IMR-90 (cell line): ENCODE measurements at regions not wholly inside any gene's neighbourhood (a gene's known extent, or its start where the extent isn't known, plus 50 kb on each side); places are given as distances from the start of the nearest gene placed in this dataset.
"Not testable (repeated sequence)": the region's sequence is repeated elsewhere in the genome, so short reads cannot be mapped to it uniquely, and the experiment has no call there.

Source experiments
- ATAC-seq: fragments of 200-7000 bp; cut with Tn5 transposase; 2 replicates; pipeline ENCODE4 v1.9.1; 2020; ENCODE audit warnings: low read depth, mild to moderate bottlenecking, moderate library complexity
- BruUV-seq: library from RNA; stranded (reverse); fragments of 400-500 nt; replicated peaks from 2 replicates; lab custom pipeline; 2021; lab: Mats Ljungman, UMichigan
- CTCF ChIA-PET: fragments of 300-600 bp; formaldehyde crosslinking; extraction: SDS; loops from one replicate; lab custom pipeline; 2021; ENCODE audit warnings: antibody characterized with exemption; lab: Yijun Ruan, JAX
- POLR2A ChIA-PET: fragments of 300-600 bp; sonication (Branson Sonifier 250); formaldehyde crosslinking; loops from one replicate; lab custom pipeline; 2022; ENCODE audit warnings: antibody characterized with exemption; ENCODE audit not compliant: unreplicated experiment; lab: Charles Lee
- DNase-seq: peaks from one replicate; pipeline ENCODE4 v3.0.0; 2013
- H2AFZ ChIP-seq: replicated peaks from 2 replicates; pipeline ENCODE3; 2013; ENCODE audit warnings: low read length, mild to moderate bottlenecking; ENCODE audit not compliant: poor library complexity
- H2AK5ac ChIP-seq: 2 replicates; pipeline ENCODE4 v1.6.1; 2013; ENCODE audit warnings: low read depth, low read length, inconsistent platforms
- H2AK9ac ChIP-seq: replicated peaks from 2 replicates; pipeline ENCODE3; 2013; ENCODE audit warnings: mild to moderate bottlenecking, low read depth, low read length, moderate library complexity; ENCODE audit not compliant: poor library complexity
- H2BK120ac ChIP-seq: 2 replicates; pipeline ENCODE4 v1.6.1; 2013; ENCODE audit warnings: low read depth, low read length, inconsistent platforms
- H2BK15ac ChIP-seq: 3 replicates; pipeline ENCODE4 v1.6.1; 2013; ENCODE audit warnings: low read depth, low read length, inconsistent platforms
- H2BK20ac ChIP-seq: 2 replicates; pipeline ENCODE4 v1.6.1; 2013; ENCODE audit warnings: low read depth, mild to moderate bottlenecking, inconsistent platforms, low read length, moderate library complexity
- H2BK5ac ChIP-seq: 2 replicates; pipeline ENCODE4 v1.6.1; 2013; ENCODE audit warnings: mild to moderate bottlenecking, low read depth, low read length, inconsistent platforms; ENCODE audit not compliant: poor library complexity, severe bottlenecking
- H3K14ac ChIP-seq: replicated peaks from 2 replicates; pipeline ENCODE4 v1.6.1; 2013; ENCODE audit warnings: low read depth, low read length, inconsistent platforms
- H3K18ac ChIP-seq: 2 replicates; pipeline ENCODE4 v1.6.1; 2013; ENCODE audit warnings: low read depth, low read length, control low read depth
- H3K23ac ChIP-seq: 2 replicates; pipeline ENCODE4 v1.6.1; 2013; ENCODE audit warnings: low read depth, low read length, inconsistent platforms
- H3K27ac ChIP-seq: 2 replicates; pipeline ENCODE4 v1.5.1; 2013; ENCODE audit warnings: mild to moderate bottlenecking, control low read depth, low read length; ENCODE audit not compliant: insufficient read depth
- H3K27me3 ChIP-seq: 2 replicates; pipeline ENCODE4 v1.6.1; 2013; ENCODE audit warnings: low read length; ENCODE audit not compliant: control insufficient read depth, insufficient read depth
- H3K36me3 ChIP-seq: 2 replicates; pipeline ENCODE4 v1.6.1; 2013; ENCODE audit warnings: low read length, mixed read lengths; ENCODE audit not compliant: control insufficient read depth, insufficient read depth
- H3K4ac ChIP-seq: 2 replicates; pipeline ENCODE4 v1.6.1; 2013; ENCODE audit warnings: low read depth, low read length, inconsistent platforms
- H3K4me1 ChIP-seq: 2 replicates; pipeline ENCODE4 v1.6.1; 2013; ENCODE audit warnings: low read length, mixed read lengths; ENCODE audit not compliant: control insufficient read depth, insufficient read depth
- H3K4me2 ChIP-seq: 2 replicates; pipeline ENCODE4 v1.6.1; 2013; ENCODE audit warnings: low read depth, mild to moderate bottlenecking, control low read depth, low read length, moderate library complexity
- H3K4me3 ChIP-seq: 2 replicates; pipeline ENCODE4 v1.5.1; 2013; ENCODE audit warnings: low read depth, mild to moderate bottlenecking, control low read depth, low read length, moderate library complexity; ENCODE audit not compliant: insufficient read depth
- H3K56ac ChIP-seq: 2 replicates; pipeline ENCODE4 v1.6.1; 2013; ENCODE audit warnings: low read length, inconsistent platforms; ENCODE audit not compliant: insufficient read depth; ENCODE audit errors: extremely low read depth
- H3K79me1 ChIP-seq, 2 experiments: 2 replicates each; pipeline ENCODE4 v1.6.1; 2013; ENCODE audit warnings: low read length in 2 of 2, inconsistent platforms in 1 of 2, low read depth in 1 of 2
- H3K9ac ChIP-seq: 2 replicates; pipeline ENCODE4 v1.6.1; 2013; ENCODE audit warnings: low read depth, low read length, control low read depth
- H3K9me1 ChIP-seq: 2 replicates; pipeline ENCODE4 v1.6.1; 2013; ENCODE audit warnings: low read length, inconsistent platforms; ENCODE audit not compliant: insufficient read depth
- H3K9me3 ChIP-seq: 2 replicates; pipeline ENCODE4 v1.6.1; 2013; ENCODE audit warnings: low read length; ENCODE audit not compliant: control insufficient read depth, insufficient read depth
- H4K20me1 ChIP-seq: 2 replicates; pipeline ENCODE4 v1.6.1; 2013; ENCODE audit warnings: low read length, inconsistent platforms; ENCODE audit not compliant: insufficient read depth
- H4K5ac ChIP-seq: 2 replicates; pipeline ENCODE4 v1.6.1; 2013; ENCODE audit warnings: mild to moderate bottlenecking, low read depth, low read length, control low read depth
- H4K8ac ChIP-seq, 2 experiments: 2 replicates each; pipeline ENCODE4 v1.6.1; 2013; ENCODE audit warnings: low read depth in 2 of 2, low read length in 2 of 2, control low read depth in 1 of 2, inconsistent platforms in 1 of 2
- H4K91ac ChIP-seq: 2 replicates; pipeline ENCODE4 v1.6.1; 2013; ENCODE audit warnings: low read depth, low read length, inconsistent platforms; ENCODE audit not compliant: insufficient read depth
- WGBS, 2 experiments: methylation state at CpG; one replicate each; pipeline versions ENCODE4 v1.1.5 to v1.1.7; 2013; ENCODE audit warnings: missing lambda C conversion rate in 2 of 2; ENCODE audit not compliant: insufficient read length in 1 of 2; ENCODE audit errors: extremely low coverage in 2 of 2; 5-methylcytosine and 5-hydroxymethylcytosine counted together
- dilution Hi-C: fragments of 300-500 bp; cut with HindIII; formaldehyde crosslinking; loops from one replicate; pipeline ENCODE4 v1.14.3; 2018; ENCODE audit warnings: low sequenced_read_pairs; ENCODE audit not compliant: unreplicated experiment
- in situ Hi-C: fragments of 300-500 bp; cut with MboI; formaldehyde crosslinking; loops from 3 replicates; pipeline ENCODE4 v1.14.3; 2019; ENCODE audit warnings: low sequenced_read_pairs, inconsistent platforms, mixed read lengths
- intact Hi-C: fragments of 100-400 bp; cut with micrococcal nuclease; formaldehyde crosslinking; loops from 2 replicates; pipeline ENCODE4 v1.10.0; 2022

DNA sequence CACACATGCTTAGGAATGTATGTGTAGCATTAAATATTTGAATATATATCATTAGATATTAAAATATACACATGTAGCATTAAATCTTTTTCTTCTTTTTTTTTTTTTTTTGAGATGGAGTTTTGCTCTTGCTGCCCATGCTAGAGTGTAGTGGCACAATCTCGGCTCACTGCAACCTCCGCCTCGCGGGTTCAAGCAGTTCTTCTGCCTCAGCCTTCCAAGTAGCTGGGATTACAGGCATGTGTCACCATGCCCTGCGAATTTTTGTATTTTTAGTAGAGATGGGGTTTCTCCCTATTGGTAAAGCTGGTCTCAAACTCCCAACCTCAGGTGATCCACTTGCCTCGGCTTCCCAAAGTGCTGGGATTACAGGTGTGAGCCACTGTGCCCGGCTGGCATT, 1151.6 kb upstream of the FAM98A start:
- WGBS, 2 experiments: no CpG with 5 or more reads among the region's 7 CpGs
- H2BK15ac ChIP-seq, BruUV-seq, H3K4me3 ChIP-seq, intact Hi-C loops, H3K9ac ChIP-seq, H3K14ac ChIP-seq, H2BK5ac ChIP-seq, H3K9me1 ChIP-seq, H3K4me1 ChIP-seq, H2AK9ac ChIP-seq, H4K91ac ChIP-seq, H3K36me3 ChIP-seq, H3K56ac ChIP-seq, H2BK20ac ChIP-seq, dilution Hi-C loops, H3K23ac ChIP-seq, H2BK120ac ChIP-seq, H3K9me3 ChIP-seq, H3K4ac ChIP-seq, DNase-seq, H3K27ac ChIP-seq, ATAC-seq, H2AK5ac ChIP-seq, H4K20me1 ChIP-seq, H4K8ac ChIP-seq, POLR2A ChIA-PET, H3K79me1 ChIP-seq, in situ Hi-C loops, H3K4me2 ChIP-seq, H3K27me3 ChIP-seq, H3K18ac ChIP-seq, H2AFZ ChIP-seq, CTCF ChIA-PET, H4K5ac ChIP-seq: not testable (repeated sequence)
